ENCODE measurements at regions not wholly inside any gene's neighbourhood (a gene's known extent, or its start where the extent isn't known, plus 50 kb on each side); places are given as distances from the start of the nearest gene placed in this dataset.
A peak's percentile ranks its signal among the peaks of the same experiment; 100 is the strongest.

DNA sequence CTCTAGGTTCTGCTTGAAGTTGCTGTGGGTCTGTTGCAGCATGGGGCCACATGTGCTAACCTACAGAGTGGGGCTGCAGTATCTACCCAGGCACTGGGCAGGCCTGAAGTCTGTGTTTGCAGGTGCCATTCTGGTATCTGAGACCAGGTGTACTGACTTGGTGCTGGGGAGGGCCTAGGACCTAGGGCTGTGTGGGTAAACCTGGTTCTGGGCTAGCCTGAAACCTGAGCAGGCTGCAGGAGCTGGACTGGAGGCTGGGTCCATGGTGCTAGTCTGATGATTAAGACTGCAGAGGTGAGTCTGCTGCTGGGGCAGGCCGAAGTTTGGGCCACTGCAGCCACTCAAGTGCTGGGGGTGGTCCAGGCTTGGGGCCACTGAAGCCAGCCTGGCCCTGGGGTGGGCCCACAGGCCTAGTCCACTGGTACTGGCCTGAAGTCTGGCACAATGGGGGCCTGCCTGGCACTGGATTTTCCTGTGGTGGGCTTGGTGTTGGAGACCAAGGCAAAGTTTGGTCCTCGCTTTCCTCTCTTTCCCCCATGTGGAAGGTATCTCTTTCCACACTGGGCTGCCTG is 310.6 kb downstream of the NDFIP2 start:
- TF ChIP-seq POLR2AphosphoS5 (IDR thresholded peaks at IDR 0.05) (no peak), POLR2A (IDR thresholded peaks at IDR 0.05) (no peak), EP300 (IDR thresholded peaks at IDR 0.05) (no peak)
- TF ChIP-seq, protein P1, sequence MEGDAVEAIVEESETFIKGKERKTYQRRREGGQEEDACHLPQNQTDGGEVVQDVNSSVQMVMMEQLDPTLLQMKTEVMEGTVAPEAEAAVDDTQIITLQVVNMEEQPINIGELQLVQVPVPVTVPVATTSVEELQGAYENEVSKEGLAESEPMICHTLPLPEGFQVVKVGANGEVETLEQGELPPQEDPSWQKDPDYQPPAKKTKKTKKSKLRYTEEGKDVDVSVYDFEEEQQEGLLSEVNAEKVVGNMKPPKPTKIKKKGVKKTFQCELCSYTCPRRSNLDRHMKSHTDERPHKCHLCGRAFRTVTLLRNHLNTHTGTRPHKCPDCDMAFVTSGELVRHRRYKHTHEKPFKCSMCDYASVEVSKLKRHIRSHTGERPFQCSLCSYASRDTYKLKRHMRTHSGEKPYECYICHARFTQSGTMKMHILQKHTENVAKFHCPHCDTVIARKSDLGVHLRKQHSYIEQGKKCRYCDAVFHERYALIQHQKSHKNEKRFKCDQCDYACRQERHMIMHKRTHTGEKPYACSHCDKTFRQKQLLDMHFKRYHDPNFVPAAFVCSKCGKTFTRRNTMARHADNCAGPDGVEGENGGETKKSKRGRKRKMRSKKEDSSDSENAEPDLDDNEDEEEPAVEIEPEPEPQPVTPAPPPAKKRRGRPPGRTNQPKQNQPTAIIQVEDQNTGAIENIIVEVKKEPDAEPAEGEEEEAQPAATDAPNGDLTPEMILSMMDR (IDR thresholded peaks at IDR 0.05): no peak
- WGBS, 2 donors: 100% methylated on average over 2 of the region's 2 CpGs
- no peaks in the 10 kb centered on the region for H3K36me3 ChIP-seq
- no peak overlapping the region for H3K4me3 ChIP-seq
- peak in 1 of 2 donors; percentile 53 for ATAC-seq (ENCODE audit: low FRiP score in 2 of 2)
- no peak overlapping the region for H3K27ac ChIP-seq
- no peaks in the 10 kb centered on the region for H3K4me1 ChIP-seq
- peak in 1 of 2 donors; percentile 45 for DNase-seq
- H3K27me3 ChIP-seq: no peaks in the 10 kb centered on the region
- H3K9me3 ChIP-seq: no peaks in the 10 kb centered on the region

DNA sequence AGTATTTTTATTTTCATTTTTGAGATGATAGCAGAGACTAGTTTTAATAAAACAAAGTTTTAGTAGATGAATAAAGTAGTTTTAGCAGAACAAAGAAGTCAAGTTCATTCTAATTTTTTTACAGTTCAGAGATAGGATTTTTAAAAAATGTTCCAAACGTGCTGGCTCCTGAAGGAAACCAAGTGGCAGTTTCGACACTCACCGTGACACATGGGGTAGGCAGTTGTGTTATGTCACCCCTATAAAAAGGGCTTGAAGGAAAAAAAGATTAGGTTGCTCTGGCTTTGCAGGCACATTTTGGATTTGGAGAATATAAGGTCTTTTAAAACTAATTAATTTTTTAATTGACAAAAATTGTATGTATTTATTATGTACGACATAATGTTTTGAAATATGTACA is 305.2 kb downstream of the NDFIP2 start:
- no peak overlapping the region for H3K27ac ChIP-seq
- TF ChIP-seq POLR2AphosphoS5 (IDR thresholded peaks at IDR 0.05): no peak
- no peak for TF ChIP-seq POLR2A (IDR thresholded peaks at IDR 0.05)
- TF ChIP-seq, protein P1 (IDR thresholded peaks at IDR 0.05): no peak
- no peak for TF ChIP-seq EP300 (IDR thresholded peaks at IDR 0.05)
- DNase-seq (no peak), ATAC-seq (ENCODE audit: low FRiP score in 2 of 2) (no peak)
- H3K27me3 ChIP-seq: no peaks in the 10 kb centered on the region
- H3K4me3 ChIP-seq: no peak overlapping the region
- 85 to 88% methylated on average over 4 of the region's 4 CpGs for WGBS, 2 donors
- no peaks in the 10 kb centered on the region for H3K4me1 ChIP-seq
- no peaks in the 10 kb centered on the region for H3K9me3 ChIP-seq
- no peaks in the 10 kb centered on the region for H3K36me3 ChIP-seq

DNA sequence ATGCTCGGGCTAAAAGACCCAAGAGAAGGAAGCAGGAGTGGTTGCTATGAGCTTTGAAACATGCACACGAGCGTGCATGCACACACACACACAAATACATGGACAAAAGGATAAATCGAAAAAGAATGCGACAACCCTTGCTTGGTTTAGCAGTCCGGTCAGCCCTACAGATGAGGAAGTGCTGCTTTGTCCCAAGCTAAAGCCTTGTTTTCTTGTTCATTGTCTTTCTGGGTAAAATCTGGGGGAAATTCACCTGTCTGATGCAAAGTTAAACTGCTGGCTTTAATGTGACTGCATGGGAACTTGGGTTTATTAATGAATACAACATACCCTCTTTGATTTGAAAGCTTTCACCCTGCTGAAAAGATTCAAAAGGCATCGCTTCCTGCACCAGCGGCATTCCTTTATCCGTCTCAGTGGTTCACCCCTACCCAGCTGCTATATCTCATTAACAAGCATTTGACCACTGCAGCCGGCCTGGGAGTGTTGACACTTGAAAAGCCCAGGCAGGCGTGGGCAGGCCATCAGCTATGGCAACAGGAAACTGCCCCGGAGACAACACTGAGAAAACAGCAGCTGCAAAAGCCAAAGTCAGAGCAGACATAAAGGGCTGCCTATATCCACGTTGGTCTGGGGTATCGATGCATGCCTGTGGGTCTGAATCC is 301.7 kb downstream of the NDFIP2 start:
- H3K4me3 ChIP-seq: no peak overlapping the region
- no peaks in the 10 kb centered on the region for H3K36me3 ChIP-seq
- 54 to 59% methylated on average over 12 to 14 of the region's 14 CpGs for WGBS, 2 donors
- no peaks in the 10 kb centered on the region for H3K9me3 ChIP-seq
- peak; percentile 51 to 88 for ATAC-seq (ENCODE audit: low FRiP score in 2 of 2)
- H3K27ac ChIP-seq: peak overlapping the region in 2 of 4 donors; percentile 15 to 20
- H3K4me1 ChIP-seq: peaks cover 0 to 7% (median 3%) of the 10 kb centered on the region in 4 donors
- TF ChIP-seq, protein P1 (IDR thresholded peaks at IDR 0.05): no peak
- TF ChIP-seq POLR2AphosphoS5 (IDR thresholded peaks at IDR 0.05) (peak in 1 of 2 donors; percentile 64), EP300 (IDR thresholded peaks at IDR 0.05) (no peak), POLR2A (IDR thresholded peaks at IDR 0.05) (no peak)
- peak in 1 of 2 donors; percentile 47 for DNase-seq
- no peaks in the 10 kb centered on the region for H3K27me3 ChIP-seq

DNA sequence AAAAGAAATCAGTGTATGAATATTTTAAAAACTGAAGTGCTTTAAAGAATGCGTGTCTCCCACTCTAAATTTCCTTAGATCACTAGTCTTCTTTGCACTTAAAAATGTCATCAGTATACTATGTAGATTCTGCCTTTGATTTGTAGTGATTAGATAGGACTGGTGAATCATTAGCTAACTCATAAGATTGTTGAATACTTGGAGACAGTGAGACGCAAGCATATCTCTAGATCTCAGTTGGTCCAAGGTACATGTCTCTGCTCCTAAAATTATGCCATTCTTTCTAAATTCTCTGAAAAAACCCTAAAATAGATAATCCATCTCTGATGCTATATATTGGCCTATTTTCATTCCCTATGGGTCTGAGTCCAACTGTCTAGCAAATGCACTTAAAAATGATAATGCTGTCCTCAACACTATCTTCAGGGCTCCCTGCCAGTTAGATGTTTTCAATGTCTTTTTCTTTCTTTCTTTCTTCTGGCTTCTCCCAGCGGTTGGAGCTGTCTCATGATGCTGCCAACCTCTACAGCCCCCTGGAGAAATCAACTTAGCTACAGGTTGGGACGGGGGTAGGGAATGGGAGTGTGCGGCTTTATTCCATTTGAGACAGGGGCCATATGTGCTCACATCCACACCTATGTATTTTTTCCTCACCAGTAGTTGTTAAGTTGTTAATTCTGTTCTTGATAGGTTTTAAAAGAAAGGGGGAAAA is 301.0 kb downstream of the NDFIP2 start:
- WGBS, 2 donors: 88 to 93% methylated on average over 5 of the region's 5 CpGs
- ATAC-seq (ENCODE audit: low FRiP score in 2 of 2): no peak

More for the DNA sequence above, 301.0 kb downstream of the NDFIP2 start:
- Histone ChIP-seq H3K9me3 (no peaks in the 10 kb centered on the region), H3K36me3 (no peaks in the 10 kb centered on the region), H3K4me1 (peaks cover 0 to 7% (median 3%) of the 10 kb centered on the region in 4 donors), H3K27me3 (no peaks in the 10 kb centered on the region), H3K27ac (peak overlapping the region in 1 of 4 donors; percentile 15), H3K4me3 (no peak overlapping the region)
- no peak for DNase-seq
- TF ChIP-seq POLR2A (IDR thresholded peaks at IDR 0.05) (no peak), POLR2AphosphoS5 (IDR thresholded peaks at IDR 0.05) (no peak), EP300 (IDR thresholded peaks at IDR 0.05) (no peak)
- TF ChIP-seq, protein P1 (IDR thresholded peaks at IDR 0.05): no peak
